ENCODE measurements at regions not wholly inside any gene's neighbourhood (a gene's known extent, or its start where the extent isn't known, plus 50 kb on each side); places are given as distances from the start of the nearest gene placed in this dataset.

DNA sequence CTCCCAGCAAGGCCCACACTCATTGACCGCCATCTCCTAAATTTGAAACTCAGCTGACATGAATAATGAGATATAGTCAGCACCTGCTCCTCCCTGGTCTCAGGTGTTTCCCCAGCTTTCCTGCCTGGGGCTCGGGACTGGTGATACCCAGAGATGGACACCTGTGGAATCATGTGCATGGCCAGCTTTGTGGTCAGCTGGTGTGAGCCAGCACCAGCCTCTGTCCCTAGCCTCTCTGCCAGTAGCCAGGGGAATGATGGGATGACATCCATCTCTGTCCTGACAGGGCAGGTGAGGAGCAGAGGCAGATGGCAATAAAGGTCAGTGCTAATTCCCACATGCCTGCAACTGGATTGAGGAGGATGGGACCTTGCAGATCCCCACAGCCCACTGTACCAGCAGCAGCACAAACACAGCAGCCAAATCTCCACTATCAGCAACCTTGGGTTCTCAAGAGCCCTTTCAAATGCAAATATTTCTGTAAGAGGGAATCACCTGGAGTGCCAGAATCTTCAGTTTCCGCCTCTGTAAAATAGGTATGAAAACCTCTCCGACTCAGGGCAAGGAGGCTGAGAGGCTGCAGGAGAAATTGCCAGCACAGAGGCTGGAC is 329.2 kb upstream of the ZMIZ1 start:
- Histone ChIP-seq H3K36me3 (replicated peaks in 1 of 2; ENCODE audit: control extremely low read depth in 1 of 2, control insufficient read depth in 1 of 2, extremely low read depth in 1 of 2, insufficient read depth in 2 of 2, low read length in 1 of 2) (no peaks in the 10 kb centered on the region), H2AFZ (ENCODE audit: insufficient read depth, low read depth, low read length, poor library complexity, severe bottlenecking) (no peak overlapping the region), H3K27ac (ENCODE audit: low read length in 2 of 2) (no peak overlapping the region), H3K4me3 (ENCODE audit: control extremely low read depth in 1 of 5, extremely low read depth in 1 of 5, insufficient read depth in 1 of 5, low read depth in 2 of 5, low read length in 4 of 5) (no peak overlapping the region), H3K4me1 (ENCODE audit: control insufficient read depth in 2 of 2, insufficient read depth in 2 of 2, low read length in 2 of 2) (no peaks in the 10 kb centered on the region), H3K9ac (ENCODE audit: low read length) (no peak overlapping the region), H3K4me2 (replicated peaks; ENCODE audit: low read depth, low read length, poor library complexity, severe bottlenecking) (no peak overlapping the region), H3K9me3 (ENCODE audit: control extremely low read depth in 1 of 3, control insufficient read depth in 2 of 3, insufficient read depth in 1 of 3, low read length in 2 of 3) (peaks cover 0 to 3% (median 0%) of the 10 kb centered on the region in 3 donors), H4K20me1 (ENCODE audit: control insufficient read depth, insufficient read depth, low read length, poor library complexity, severe bottlenecking) (no peaks in the 10 kb centered on the region), H3K79me2 (ENCODE audit: control insufficient read depth, insufficient read depth, low read length) (no peaks in the 10 kb centered on the region), H3K27me3 (replicated peaks in 1 of 4; ENCODE audit: control extremely low read depth in 1 of 4, control insufficient read depth in 3 of 4, insufficient read depth in 4 of 4, low read length in 3 of 4) (peaks cover 0 to 2% (median 0%) of the 10 kb centered on the region in 4 experiments)
- peaks cover 3% of the 10 kb centered on the region for H3K9me3 Mint-ChIP-seq (ENCODE audit: insufficient read depth)
- POLR2A ChIA-PET = no interaction called here
- peaks cover 24% of the 10 kb centered on the region for H3K27me3 Mint-ChIP-seq
- H3K4me1 Mint-ChIP-seq = no peaks in the 10 kb centered on the region
- CTCF ChIA-PET = no interaction called here
- intact Hi-C loops (cut with micrococcal nuclease) = no loop called here
- no peak overlapping the region for H3K27ac Mint-ChIP-seq
- no peak overlapping the region for H3K4me3 Mint-ChIP-seq
- TF ChIP-seq EZH2 (IDR thresholded peaks at IDR 0.05; ENCODE audit: borderline replicate concordance, insufficient read depth, low read depth, low read length, poor library complexity, severe bottlenecking) = no peak
- TF ChIP-seq, protein P1, sequence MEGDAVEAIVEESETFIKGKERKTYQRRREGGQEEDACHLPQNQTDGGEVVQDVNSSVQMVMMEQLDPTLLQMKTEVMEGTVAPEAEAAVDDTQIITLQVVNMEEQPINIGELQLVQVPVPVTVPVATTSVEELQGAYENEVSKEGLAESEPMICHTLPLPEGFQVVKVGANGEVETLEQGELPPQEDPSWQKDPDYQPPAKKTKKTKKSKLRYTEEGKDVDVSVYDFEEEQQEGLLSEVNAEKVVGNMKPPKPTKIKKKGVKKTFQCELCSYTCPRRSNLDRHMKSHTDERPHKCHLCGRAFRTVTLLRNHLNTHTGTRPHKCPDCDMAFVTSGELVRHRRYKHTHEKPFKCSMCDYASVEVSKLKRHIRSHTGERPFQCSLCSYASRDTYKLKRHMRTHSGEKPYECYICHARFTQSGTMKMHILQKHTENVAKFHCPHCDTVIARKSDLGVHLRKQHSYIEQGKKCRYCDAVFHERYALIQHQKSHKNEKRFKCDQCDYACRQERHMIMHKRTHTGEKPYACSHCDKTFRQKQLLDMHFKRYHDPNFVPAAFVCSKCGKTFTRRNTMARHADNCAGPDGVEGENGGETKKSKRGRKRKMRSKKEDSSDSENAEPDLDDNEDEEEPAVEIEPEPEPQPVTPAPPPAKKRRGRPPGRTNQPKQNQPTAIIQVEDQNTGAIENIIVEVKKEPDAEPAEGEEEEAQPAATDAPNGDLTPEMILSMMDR (IDR thresholded peaks at IDR 0.05) = no peak
- DNase-seq (no peak), ATAC-seq (ENCODE audit: low read depth) (no peak)
- 97% methylated on average over 4 of the region's 4 CpGs for WGBS (ENCODE audit: insufficient coverage)

DNA sequence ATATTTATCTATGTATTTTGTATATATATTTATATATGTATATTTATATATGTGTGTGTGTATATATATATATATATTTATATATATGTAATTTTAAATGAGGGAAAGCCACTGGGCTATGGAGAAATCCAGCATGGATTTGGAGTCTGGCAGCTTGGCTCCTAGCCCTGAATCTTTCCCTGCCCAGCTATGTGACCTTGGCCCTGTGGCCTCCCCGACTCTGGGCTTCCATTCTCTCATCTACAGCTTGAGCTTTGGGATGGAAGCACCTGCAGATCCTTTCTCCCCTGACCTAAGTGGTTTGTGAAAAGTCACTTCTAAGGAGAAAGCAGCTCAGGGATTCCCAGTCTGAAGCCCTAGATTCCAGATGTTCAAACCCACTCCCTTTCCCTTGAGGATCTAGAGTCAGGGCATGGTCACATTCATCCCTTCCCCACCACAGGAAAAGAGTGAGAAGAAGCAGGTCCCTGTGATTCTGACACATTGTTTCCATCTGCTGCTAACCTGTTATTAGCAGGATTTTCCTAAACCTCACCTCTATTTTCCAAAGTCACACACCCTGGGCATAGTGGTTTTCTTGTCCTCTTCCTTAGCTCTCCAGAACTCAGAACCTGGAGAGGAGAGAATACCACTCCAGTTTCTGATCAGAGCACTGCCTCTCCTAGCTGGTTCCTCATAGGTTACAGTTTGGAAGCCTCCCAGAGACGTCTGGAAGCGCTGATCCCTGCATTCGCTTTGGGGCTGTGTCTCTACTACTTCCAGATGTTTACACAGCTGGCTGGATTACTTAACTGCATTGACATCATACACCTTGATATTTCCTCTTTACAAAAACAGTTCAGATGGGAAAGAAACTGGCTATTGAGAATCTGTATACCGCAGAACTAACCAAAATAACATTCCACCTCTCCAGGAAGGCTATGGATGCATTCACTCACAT is 327.5 kb upstream of the ZMIZ1 start:
- H3K9me3 Mint-ChIP-seq (ENCODE audit: insufficient read depth) = peaks cover 3% of the 10 kb centered on the region
- no peak overlapping the region for H3K27ac Mint-ChIP-seq
- Histone ChIP-seq H3K4me3 (ENCODE audit: control extremely low read depth in 1 of 5, extremely low read depth in 1 of 5, insufficient read depth in 1 of 5, low read depth in 2 of 5, low read length in 4 of 5) (no peak overlapping the region), H3K9me3 (ENCODE audit: control extremely low read depth in 1 of 3, control insufficient read depth in 2 of 3, insufficient read depth in 1 of 3, low read length in 2 of 3) (peaks cover 0 to 3% (median 0%) of the 10 kb centered on the region in 3 donors), H3K36me3 (replicated peaks in 1 of 2; ENCODE audit: control extremely low read depth in 1 of 2, control insufficient read depth in 1 of 2, extremely low read depth in 1 of 2, insufficient read depth in 2 of 2, low read length in 1 of 2) (no peaks in the 10 kb centered on the region), H3K27ac (ENCODE audit: low read length in 2 of 2) (no peak overlapping the region), H3K9ac (ENCODE audit: low read length) (no peak overlapping the region), H3K4me2 (replicated peaks; ENCODE audit: low read depth, low read length, poor library complexity, severe bottlenecking) (no peak overlapping the region), H3K27me3 (replicated peaks in 1 of 4; ENCODE audit: control extremely low read depth in 1 of 4, control insufficient read depth in 3 of 4, insufficient read depth in 4 of 4, low read length in 3 of 4) (peaks cover 0 to 4% (median under 1%) of the 10 kb centered on the region in 4 experiments), H2AFZ (ENCODE audit: insufficient read depth, low read depth, low read length, poor library complexity, severe bottlenecking) (no peak overlapping the region), H4K20me1 (ENCODE audit: control insufficient read depth, insufficient read depth, low read length, poor library complexity, severe bottlenecking) (no peaks in the 10 kb centered on the region), H3K4me1 (ENCODE audit: control insufficient read depth in 2 of 2, insufficient read depth in 2 of 2, low read length in 2 of 2) (no peaks in the 10 kb centered on the region), H3K79me2 (ENCODE audit: control insufficient read depth, insufficient read depth, low read length) (no peaks in the 10 kb centered on the region)
- no peak overlapping the region for H3K4me3 Mint-ChIP-seq
- ChIA-PET CTCF (no interaction called here), POLR2A (no interaction called here)
- H3K4me1 Mint-ChIP-seq = no peaks in the 10 kb centered on the region
- 63% methylated on average over 5 of the region's 5 CpGs for WGBS (ENCODE audit: insufficient coverage)
- H3K27me3 Mint-ChIP-seq = peaks cover 31% of the 10 kb centered on the region
- no peak for TF ChIP-seq EZH2 (IDR thresholded peaks at IDR 0.05; ENCODE audit: borderline replicate concordance, insufficient read depth, low read depth, low read length, poor library complexity, severe bottlenecking)
- TF ChIP-seq, protein P1 (IDR thresholded peaks at IDR 0.05) = no peak
- ATAC-seq (ENCODE audit: low read depth) (no peak), DNase-seq (no peak)
- intact Hi-C loops (cut with micrococcal nuclease) = no loop called here
